NCI-H1694 (cell line): ENCODE measurements at regions not wholly inside any gene's neighbourhood (a gene's known extent, or its start where the extent isn't known, plus 50 kb on each side); places are given as distances from the start of the nearest gene placed in this dataset.
"Not testable (repeated sequence)": the region's sequence is repeated elsewhere in the genome, so short reads cannot be mapped to it uniquely, and the experiment has no call there.

Experiments
- DNase-seq: peaks from one replicate; lab custom pipeline; 2025; lab: John Stamatoyannopoulos, UW

- DNase-seq = no peak
Observed at GRCh38 chr12:4191642-4192041, 81.9 kb upstream of the CCND2 start.

- no peak for DNase-seq
Observed at GRCh38 chr12:4191149-4191548, 82.4 kb upstream of the CCND2 start.

- DNase-seq = no peak
Observed at GRCh38 chr12:4190366-4191063, 83.0 kb upstream of the CCND2 start.

- DNase-seq = no peak
Observed at GRCh38 chr12:4189721-4190120, 83.8 kb upstream of the CCND2 start.

- no peak for DNase-seq
Observed at GRCh38 chr12:4187916-4188315, 85.6 kb upstream of the CCND2 start.

- DNase-seq = not testable (repeated sequence)
Observed at GRCh38 chr12:4187315-4187714, 86.2 kb upstream of the CCND2 start.

GRCh38 chr12:4178424-4179170 is 95.0 kb upstream of the CCND2 start:
- no peak for DNase-seq

GRCh38 chr12:4177262-4177661 is 96.3 kb upstream of the CCND2 start:
- DNase-seq = no peak

GRCh38 chr12:4176168-4176567 is 97.4 kb upstream of the CCND2 start:
- DNase-seq = no peak

- DNase-seq = no peak
Observed at GRCh38 chr12:4174417-4174816, 99.1 kb upstream of the CCND2 start.

- DNase-seq = no peak
Observed at GRCh38 chr12:4172999-4173398, 100.6 kb upstream of the CCND2 start.

GRCh38 chr12:4171742-4172141 is 101.8 kb upstream of the CCND2 start:
- DNase-seq = no peak

- DNase-seq = no peak
Observed at GRCh38 chr12:4169959-4170358, 103.6 kb upstream of the CCND2 start.

GRCh38 chr12:4169531-4169930 is 104.0 kb upstream of the CCND2 start:
- DNase-seq = no peak

- no peak for DNase-seq
Observed at GRCh38 chr12:4168036-4168435, 105.5 kb upstream of the CCND2 start.

GRCh38 chr12:4164559-4165558 is 108.7 kb upstream of the CCND2 start:
- no peak for DNase-seq

GRCh38 chr12:4164188-4164558 is 109.4 kb upstream of the CCND2 start:
- DNase-seq = no peak

GRCh38 chr12:4161718-4162117 is 111.8 kb upstream of the CCND2 start:
- DNase-seq = no peak

GRCh38 chr12:4160314-4161040 is 113.1 kb upstream of the CCND2 start:
- no peak for DNase-seq

GRCh38 chr12:4159851-4160250 is 113.7 kb upstream of the CCND2 start:
- no peak for DNase-seq

- DNase-seq = no peak
Observed at GRCh38 chr12:4158306-4158705, 115.3 kb upstream of the CCND2 start.

- no peak for DNase-seq
Observed at GRCh38 chr12:4157122-4157521, 116.4 kb upstream of the CCND2 start.
